ENCODE measurements at regions not wholly inside any gene's neighbourhood (a gene's known extent, or its start where the extent isn't known, plus 50 kb on each side); places are given as distances from the start of the nearest gene placed in this dataset.
"Not testable (repeated sequence)": the region's sequence is repeated elsewhere in the genome, so short reads cannot be mapped to it uniquely, and the experiment has no call there.

DNA sequence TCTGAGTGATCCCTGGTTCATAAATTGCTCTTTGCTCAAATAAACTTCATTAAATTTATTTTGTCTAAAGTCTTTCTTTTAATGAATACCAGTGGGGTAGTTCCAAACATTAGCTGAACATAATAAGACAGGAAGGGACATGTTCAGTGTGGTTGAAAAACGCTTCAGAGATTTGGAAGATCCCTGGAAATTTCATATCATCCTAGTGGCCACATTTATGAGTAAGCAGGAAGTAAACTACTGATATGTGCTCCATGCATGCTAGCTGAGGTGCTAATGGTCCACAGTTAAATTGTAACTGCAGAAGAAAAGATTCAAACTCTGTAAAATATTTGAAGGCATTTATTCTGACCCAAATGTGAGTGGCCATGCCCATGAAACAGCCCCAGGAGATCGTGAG lies 1328.7 kb downstream of the ADGRL3 start:
- H3K27ac Mint-ChIP-seq: no peak overlapping the region
- DNase-seq (ENCODE audit: low spot score in 2 of 2) (no peak), ATAC-seq (no peak)
- peaks cover 15 to 42% of the 10 kb centered on the region in 2 donors for H3K9me3 Mint-ChIP-seq
- H3K36me3 Mint-ChIP-seq: peaks cover 0 to 5% of the 10 kb centered on the region in 2 donors

DNA sequence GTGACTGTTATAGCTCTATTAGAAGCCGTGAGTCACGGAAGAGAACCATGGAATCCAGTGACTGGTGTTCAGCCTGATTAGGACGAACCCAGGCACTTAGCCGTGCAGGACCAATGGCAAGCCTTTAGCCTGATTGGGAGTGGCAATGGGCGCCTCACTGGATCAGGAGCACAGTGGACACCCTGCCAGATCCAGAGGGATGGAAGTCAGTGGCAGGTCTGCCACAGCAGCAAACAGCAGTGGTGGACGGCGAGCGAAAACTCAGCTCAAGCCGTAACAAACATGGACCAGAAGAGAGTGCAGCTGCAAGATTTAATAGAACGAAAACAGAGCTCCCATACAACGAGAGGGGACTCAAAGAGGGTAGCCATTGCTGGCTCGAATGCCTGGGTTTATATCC lies 1326.5 kb downstream of the ADGRL3 start:
- Mint-ChIP-seq H3K9me3 (peaks cover 16 to 32% of the 10 kb centered on the region in 2 donors), H3K27ac (no peak overlapping the region), H3K36me3 (peaks cover 0 to 4% of the 10 kb centered on the region in 2 donors)
- DNase-seq (ENCODE audit: low spot score in 2 of 2) (no peak), ATAC-seq (no peak)

DNA sequence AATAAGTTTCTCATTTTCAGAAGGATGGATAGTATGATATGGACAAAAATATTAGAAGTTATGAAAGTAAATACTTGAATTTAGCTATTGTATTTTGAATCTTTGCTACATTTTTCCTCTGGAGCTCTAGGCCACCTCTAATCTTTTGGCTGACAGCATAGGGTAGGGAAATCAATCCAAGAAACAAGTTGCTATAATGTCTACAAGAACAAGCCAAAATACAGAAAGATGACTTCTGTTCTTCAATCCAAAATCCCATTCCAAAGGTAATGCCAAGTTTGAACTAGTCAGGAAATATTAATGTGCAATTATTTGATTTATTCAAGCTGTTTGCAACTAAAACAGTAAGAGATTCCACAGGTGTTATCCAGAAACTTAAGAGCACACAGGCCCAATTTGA lies 1323.1 kb downstream of the ADGRL3 start:
- H3K9me3 Mint-ChIP-seq: peaks cover 14 to 21% of the 10 kb centered on the region in 2 donors
- H3K36me3 Mint-ChIP-seq: no peaks in the 10 kb centered on the region
- ATAC-seq: no peak
- no peak for DNase-seq (ENCODE audit: low spot score in 2 of 2)
- H3K27ac Mint-ChIP-seq: no peak overlapping the region

DNA sequence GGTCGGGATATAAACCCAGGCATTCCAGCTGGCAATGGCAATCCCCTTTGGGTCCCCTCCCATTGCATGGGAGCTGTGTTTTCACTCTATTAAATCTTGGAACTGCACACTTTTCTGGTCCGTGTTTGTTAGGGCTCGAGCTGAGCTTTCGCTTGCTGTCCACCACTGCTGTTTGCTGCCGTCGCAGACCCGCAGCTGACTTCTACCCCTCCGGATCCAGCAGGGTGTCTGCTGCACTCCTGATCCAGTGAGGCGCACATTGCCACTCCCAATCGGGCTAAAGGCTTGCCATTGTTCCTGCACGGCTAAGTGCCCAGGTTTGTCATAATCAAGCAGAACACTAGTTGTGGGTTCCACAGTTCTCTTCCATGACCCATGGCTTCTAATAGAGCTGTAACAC lies 1322.1 kb downstream of the ADGRL3 start:
- peaks cover 11 to 22% of the 10 kb centered on the region in 2 donors for H3K9me3 Mint-ChIP-seq
- H3K36me3 Mint-ChIP-seq: no peaks in the 10 kb centered on the region
- H3K27ac Mint-ChIP-seq: no peak overlapping the region
- no peak for ATAC-seq
- DNase-seq (ENCODE audit: low spot score in 2 of 2): no peak

DNA sequence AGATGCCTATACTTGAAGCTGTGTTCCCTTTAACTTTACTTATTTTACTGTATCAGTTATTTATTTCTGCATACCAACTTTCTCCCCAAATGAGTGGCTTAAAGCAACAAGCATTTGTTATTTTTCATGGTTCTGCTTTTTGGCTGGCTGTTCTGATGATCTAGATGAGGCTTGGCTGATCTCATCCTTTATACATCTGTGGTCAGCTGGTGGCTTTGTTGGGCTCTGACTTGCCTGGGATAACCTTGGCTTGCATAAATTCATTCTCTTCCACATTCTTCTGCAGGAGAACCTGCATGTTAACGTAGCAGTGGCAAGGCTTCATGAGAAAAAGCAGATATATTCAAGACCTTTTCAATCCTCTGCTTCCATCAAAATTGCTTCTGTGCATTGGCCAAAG lies 1317.6 kb downstream of the ADGRL3 start:
- no peak overlapping the region for H3K27ac Mint-ChIP-seq
- ATAC-seq (no peak), DNase-seq (ENCODE audit: low spot score in 2 of 2) (no peak)
- H3K36me3 Mint-ChIP-seq: no peaks in the 10 kb centered on the region
- H3K9me3 Mint-ChIP-seq: peaks cover 7 to 12% of the 10 kb centered on the region in 2 donors

DNA sequence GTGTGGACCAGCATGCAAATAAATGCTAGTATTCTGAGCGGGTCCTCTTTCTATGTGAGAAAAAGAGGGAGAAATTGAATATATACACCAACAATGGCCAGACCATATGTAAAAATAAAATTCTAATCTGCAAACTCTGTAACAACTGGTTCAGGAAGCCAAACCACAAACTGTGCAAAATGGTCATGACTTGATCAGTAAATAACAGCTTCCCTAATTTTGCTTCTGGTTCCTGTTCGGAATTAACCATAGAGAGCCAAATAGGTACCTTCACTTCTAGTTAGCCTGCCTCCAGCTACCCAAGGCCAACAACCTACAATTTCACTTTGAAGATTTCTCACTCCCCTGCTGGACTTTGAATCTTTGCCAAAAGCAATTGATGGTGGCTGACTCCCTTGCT lies 1313.2 kb downstream of the ADGRL3 start:
- H3K27ac Mint-ChIP-seq: no peak overlapping the region
- H3K36me3 Mint-ChIP-seq: no peaks in the 10 kb centered on the region
- ATAC-seq (no peak), DNase-seq (ENCODE audit: low spot score in 2 of 2) (no peak)
- H3K9me3 Mint-ChIP-seq: peaks cover 13 to 22% of the 10 kb centered on the region in 2 donors

DNA sequence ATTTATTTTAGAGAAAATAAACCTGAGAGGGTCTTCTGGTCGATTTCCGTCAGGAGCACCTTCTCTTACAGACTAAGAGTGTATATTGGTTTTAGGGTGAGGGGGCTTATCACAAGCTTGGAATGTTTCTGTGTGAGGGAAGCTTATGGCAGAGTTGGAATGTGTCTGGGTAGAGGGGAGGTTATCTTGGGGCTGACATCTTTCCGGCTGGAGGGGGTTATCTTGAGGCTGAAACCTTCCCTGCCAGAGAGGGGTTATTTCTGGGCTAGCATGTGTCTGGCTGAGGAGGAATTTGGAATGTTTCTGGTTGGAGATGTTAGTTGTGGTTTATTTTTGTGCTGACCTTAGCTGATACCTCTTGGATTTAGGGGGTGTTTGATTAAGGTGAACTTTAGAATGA lies 1312.1 kb downstream of the ADGRL3 start:
- Mint-ChIP-seq H3K36me3 (no peaks in the 10 kb centered on the region), H3K9me3 (peaks cover 15 to 30% of the 10 kb centered on the region in 2 donors), H3K27ac (no peak overlapping the region)
- DNase-seq (ENCODE audit: low spot score in 2 of 2) (no peak), ATAC-seq (no peak)

DNA sequence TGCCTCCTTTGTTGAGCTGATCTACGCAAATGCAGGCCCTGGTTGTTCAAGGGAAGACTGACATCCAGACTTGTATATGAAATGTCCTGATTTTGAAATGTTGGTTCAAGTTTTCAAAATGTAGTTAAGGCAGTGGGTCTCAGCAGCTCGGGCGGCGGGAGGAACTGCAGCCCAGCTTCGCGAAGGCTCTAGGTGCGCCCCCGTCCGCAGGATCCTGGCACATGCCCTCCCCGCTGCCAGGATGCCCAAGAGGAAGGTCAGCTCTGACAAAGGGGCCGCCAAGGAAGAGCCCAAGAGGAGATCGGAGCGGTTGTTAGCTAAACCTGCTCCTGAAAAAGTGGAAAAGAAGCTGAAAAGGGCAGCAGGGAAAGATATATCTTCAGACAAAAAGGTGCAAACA lies 1310.1 kb downstream of the ADGRL3 start:
- ATAC-seq (no peak), DNase-seq (ENCODE audit: low spot score in 2 of 2) (no peak)
- H3K9me3 Mint-ChIP-seq: peaks cover 22 to 36% of the 10 kb centered on the region in 2 donors
- no peaks in the 10 kb centered on the region for H3K36me3 Mint-ChIP-seq
- no peak overlapping the region for H3K27ac Mint-ChIP-seq

DNA sequence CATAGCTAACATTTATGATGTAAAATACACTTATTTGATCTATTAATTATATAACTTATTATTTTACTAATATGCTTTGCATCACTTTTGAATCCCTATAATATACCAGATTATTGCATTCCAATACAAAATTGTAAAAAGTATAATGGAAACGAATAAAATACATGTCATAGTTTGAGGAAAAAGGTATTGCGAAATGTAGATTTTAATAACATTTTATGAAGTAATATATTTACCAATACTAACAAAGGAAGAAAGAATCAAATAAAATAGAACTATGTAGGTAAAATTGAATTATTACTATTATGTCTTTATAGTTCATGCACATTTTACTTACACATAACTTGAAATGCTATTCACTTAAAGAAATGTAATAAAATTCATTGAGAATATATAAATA lies 1300.2 kb downstream of the ADGRL3 start:
- no peak for DNase-seq (ENCODE audit: low spot score in 2 of 2)
- Mint-ChIP-seq H3K36me3 (no peaks in the 10 kb centered on the region), H3K27ac (no peak overlapping the region), H3K9me3 (peaks cover 20 to 23% of the 10 kb centered on the region in 2 donors)
- ATAC-seq: no peak

DNA sequence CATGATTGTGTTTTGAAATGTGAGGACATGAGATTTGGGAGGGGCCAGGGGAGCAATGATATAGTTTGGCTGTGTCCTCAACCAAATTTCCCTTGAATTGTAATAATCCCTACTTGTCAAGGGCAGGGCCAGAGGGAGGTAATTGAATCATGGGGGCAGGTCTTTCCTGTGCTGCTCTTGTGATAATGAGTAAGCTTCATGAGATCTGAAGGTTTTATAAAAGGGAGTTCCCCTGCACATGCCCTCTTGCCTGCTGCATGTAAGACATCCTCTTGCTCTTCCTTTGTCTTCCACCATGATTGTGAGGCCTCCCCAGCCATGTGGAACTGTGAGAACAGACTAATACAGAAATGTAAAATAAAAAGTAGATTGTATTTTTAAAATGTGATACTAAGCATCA lies 1294.9 kb downstream of the ADGRL3 start:
- Mint-ChIP-seq H3K9me3 (peaks cover 26 to 28% of the 10 kb centered on the region in 2 donors), H3K27ac (no peak overlapping the region), H3K36me3 (no peaks in the 10 kb centered on the region)
- ATAC-seq (no peak), DNase-seq (ENCODE audit: low spot score in 2 of 2) (no peak)

DNA sequence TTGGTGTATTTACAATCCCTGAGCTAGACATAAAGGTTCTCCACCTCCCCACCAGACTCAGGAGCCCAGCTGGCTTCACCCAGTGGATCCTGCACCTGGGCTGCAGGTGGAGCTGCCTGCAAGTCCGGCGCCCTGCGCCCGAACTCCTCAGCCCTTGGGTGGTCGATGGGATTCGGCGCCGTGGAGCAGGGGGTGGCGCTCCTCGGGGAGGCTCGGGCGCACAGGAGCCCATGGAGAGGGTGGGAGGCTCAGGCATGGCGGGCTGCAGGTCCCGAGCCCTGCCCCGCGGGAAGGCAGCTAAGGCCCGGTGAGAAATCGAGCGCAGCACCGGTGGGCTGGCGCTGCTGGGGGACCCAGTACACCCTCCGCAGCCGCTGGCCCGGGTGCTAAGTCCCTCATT lies 1291.6 kb downstream of the ADGRL3 start:
- not testable (repeated sequence) for ATAC-seq; H3K27ac Mint-ChIP-seq; DNase-seq (ENCODE audit: low spot score in 2 of 2); H3K36me3 Mint-ChIP-seq
- H3K9me3 Mint-ChIP-seq: peaks cover 25 to 27% of the 10 kb centered on the region in 2 donors

DNA sequence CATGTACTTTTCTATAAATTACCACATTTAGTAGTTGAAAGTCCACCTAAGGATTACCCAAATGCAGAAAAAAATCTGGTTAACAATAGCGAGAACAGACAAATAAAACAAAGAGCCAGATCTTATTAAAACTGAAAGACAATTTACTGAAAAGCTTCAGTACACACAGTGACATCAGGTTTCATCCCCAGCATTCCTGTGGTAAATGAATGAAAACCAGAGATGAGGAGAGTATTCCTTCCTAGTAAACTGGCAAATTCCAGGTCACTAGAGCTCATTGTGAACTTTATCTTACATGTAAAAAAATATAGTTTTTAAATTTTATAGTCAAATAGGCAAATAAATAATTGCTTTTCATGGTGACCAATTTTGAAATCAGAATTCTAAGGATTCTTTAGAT lies 1290.5 kb downstream of the ADGRL3 start:
- H3K9me3 Mint-ChIP-seq: peaks cover 16 to 20% of the 10 kb centered on the region in 2 donors
- DNase-seq (ENCODE audit: low spot score in 2 of 2): no peak
- H3K27ac Mint-ChIP-seq: no peak overlapping the region
- no peak for ATAC-seq
- H3K36me3 Mint-ChIP-seq: no peaks in the 10 kb centered on the region

DNA sequence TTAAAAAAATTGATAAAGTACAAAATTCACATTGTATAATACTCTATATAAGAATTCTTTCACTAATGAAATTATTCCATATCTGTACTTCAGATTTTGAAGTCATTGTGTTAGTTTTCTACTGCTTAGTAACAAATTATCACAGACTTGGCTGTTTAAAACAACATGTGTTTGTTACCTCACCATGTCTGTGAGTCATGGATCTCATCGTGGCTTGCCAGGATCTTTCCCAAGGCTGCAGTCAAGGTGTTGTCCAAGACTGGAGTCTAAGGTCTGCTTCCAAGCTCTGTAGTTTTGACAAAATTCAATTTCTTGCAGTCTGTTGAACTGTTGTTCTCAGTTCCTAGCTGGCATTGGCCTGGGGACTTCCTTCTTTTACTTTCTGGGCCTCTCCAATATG lies 1286.9 kb downstream of the ADGRL3 start:
- no peak for ATAC-seq
- H3K27ac Mint-ChIP-seq: no peak overlapping the region
- H3K9me3 Mint-ChIP-seq: peaks cover 16 to 18% of the 10 kb centered on the region in 2 donors
- DNase-seq (ENCODE audit: low spot score in 2 of 2): no peak
- no peaks in the 10 kb centered on the region for H3K36me3 Mint-ChIP-seq

DNA sequence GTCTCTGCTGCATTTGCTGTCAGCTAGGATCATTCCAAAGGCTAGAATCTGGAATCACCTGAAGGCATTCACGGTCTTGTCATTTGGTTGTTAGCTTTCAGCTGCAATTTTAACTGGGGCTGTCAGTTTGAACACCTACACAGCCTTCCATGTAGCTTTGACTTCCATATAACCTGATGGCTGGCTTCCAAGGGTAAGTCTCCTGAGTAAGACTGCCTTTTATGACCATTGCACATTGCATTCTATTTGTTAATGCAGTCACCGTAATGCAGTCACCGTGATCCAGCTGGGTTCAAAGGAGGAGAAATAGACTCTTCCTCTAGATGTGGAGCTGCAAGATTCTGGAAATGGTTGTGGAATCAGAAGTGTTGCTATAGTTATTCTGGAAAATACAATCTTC lies 1284.2 kb downstream of the ADGRL3 start:
- no peak for ATAC-seq
- DNase-seq (ENCODE audit: low spot score in 2 of 2): no peak
- peaks cover 0 to 4% of the 10 kb centered on the region in 2 donors for H3K36me3 Mint-ChIP-seq
- peaks cover 16 to 18% of the 10 kb centered on the region in 2 donors for H3K9me3 Mint-ChIP-seq
- no peak overlapping the region for H3K27ac Mint-ChIP-seq

DNA sequence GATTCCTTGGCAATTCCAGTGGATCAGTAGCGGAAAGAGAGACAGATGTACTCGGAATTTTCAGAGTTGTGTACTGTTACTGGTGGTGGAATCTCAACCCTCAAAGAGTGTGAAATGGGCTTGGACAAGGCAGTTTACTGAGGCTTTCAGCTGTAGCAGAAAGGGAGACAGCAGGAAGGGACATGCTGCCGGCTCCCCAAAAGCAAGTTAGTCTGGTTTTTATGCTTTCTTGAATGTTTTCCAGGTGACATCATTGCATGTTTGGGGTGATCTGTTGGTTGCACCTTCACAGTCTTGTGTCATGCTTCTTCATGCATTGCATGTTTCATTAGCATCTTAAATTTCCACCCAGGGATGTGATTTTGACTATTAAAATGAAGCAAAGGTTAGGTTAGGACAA lies 1282.2 kb downstream of the ADGRL3 start:
- H3K36me3 Mint-ChIP-seq: peaks cover 0 to 4% of the 10 kb centered on the region in 2 donors
- ATAC-seq (no peak), DNase-seq (ENCODE audit: low spot score in 2 of 2) (no peak)
- no peak overlapping the region for H3K27ac Mint-ChIP-seq
- H3K9me3 Mint-ChIP-seq: peaks cover 14 to 20% of the 10 kb centered on the region in 2 donors

DNA sequence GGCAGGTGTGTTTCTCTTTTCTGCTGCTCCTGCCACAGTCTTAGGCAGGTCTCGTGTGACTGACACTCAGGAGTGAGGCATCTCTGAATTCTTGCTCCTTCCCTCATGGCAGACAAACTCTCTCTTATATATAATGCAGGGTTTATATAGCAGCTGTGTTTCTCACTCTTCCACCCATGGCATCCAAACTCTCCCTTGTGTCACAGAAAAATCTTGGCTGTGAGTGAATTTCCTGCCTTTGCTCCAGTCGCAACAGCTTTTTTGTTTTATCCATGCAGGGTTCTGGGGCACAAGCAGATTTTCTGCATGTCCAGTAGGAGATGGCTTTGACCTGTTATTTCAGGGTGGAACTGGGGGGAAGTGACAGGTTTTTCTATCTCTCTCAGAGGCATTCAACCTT lies 1275.5 kb downstream of the ADGRL3 start:
- Mint-ChIP-seq H3K36me3 (peaks cover 0 to 8% of the 10 kb centered on the region in 2 donors), H3K27ac (no peak overlapping the region), H3K9me3 (peaks cover 5 to 18% of the 10 kb centered on the region in 2 donors)
- DNase-seq (ENCODE audit: low spot score in 2 of 2): no peak
- ATAC-seq: no peak

DNA sequence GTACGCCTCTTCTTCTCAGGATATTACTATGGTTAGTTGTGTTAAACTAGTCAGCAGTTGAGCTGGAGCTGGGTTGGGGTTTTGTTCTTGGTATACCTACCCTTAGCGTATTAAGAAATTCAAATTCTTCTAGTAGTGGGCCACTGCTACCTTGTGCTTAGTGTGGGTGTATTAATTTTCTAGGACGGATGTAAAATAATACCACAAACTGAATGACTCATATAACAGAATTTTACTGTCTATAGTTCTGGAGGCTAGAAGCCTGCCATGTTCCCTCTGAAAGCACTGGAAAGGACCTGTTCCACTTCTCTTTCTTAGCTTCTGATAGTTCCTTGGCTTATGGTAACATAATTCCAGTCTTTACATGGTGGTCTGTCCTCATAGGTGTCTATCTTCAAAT lies 1274.7 kb downstream of the ADGRL3 start:
- no peak for DNase-seq (ENCODE audit: low spot score in 2 of 2)
- Mint-ChIP-seq H3K27ac (no peak overlapping the region), H3K9me3 (peaks cover 4 to 13% of the 10 kb centered on the region in 2 donors), H3K36me3 (peaks cover 0 to 4% of the 10 kb centered on the region in 2 donors)
- ATAC-seq: no peak

DNA sequence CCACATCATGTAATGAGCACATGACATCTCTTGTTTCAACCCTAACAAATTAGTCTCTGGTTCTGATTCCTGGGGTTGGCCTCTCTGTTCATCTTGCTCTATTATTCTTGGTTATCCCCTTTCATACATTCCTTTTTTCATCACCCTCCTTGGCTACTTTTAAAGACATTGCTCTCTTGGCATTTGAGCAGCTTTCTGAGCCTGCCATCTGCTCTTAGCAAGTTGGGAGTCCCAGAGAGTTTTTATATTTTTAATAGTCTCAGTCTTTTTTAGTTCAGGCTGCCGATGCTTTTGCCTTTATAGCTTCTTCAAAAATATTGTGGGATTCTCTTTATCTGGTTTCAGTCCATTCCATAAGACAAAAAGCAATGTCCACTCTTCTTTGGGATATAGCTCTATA lies 1270.9 kb downstream of the ADGRL3 start:
- ATAC-seq: no peak
- DNase-seq (ENCODE audit: low spot score in 2 of 2): no peak

More for the DNA sequence above, 1270.9 kb downstream of the ADGRL3 start:
- H3K27ac Mint-ChIP-seq: no peak overlapping the region
- H3K9me3 Mint-ChIP-seq: peaks cover 7 to 17% of the 10 kb centered on the region in 2 donors
- peaks cover 0 to 4% of the 10 kb centered on the region in 2 donors for H3K36me3 Mint-ChIP-seq

Data from activated naive CD4-positive, alpha-beta T cell treated with anti-CD3 and anti-CD28 coated beads, Interleukin-2, amount 50 U/mL, for 72 hours (primary cell).